HG03064 (cell line): ENCODE measurements at regions not wholly inside any gene's neighbourhood (a gene's known extent, or its start where the extent isn't known, plus 50 kb on each side); places are given as distances from the start of the nearest gene placed in this dataset.

Experiments
- ATAC-seq: cut with Tn5 transposase; IDR thresholded peaks from one replicate; pipeline ENCODE4 v1.9.1; 2021; ENCODE audit warnings: low read depth; ENCODE audit not compliant: unreplicated experiment

DNA sequence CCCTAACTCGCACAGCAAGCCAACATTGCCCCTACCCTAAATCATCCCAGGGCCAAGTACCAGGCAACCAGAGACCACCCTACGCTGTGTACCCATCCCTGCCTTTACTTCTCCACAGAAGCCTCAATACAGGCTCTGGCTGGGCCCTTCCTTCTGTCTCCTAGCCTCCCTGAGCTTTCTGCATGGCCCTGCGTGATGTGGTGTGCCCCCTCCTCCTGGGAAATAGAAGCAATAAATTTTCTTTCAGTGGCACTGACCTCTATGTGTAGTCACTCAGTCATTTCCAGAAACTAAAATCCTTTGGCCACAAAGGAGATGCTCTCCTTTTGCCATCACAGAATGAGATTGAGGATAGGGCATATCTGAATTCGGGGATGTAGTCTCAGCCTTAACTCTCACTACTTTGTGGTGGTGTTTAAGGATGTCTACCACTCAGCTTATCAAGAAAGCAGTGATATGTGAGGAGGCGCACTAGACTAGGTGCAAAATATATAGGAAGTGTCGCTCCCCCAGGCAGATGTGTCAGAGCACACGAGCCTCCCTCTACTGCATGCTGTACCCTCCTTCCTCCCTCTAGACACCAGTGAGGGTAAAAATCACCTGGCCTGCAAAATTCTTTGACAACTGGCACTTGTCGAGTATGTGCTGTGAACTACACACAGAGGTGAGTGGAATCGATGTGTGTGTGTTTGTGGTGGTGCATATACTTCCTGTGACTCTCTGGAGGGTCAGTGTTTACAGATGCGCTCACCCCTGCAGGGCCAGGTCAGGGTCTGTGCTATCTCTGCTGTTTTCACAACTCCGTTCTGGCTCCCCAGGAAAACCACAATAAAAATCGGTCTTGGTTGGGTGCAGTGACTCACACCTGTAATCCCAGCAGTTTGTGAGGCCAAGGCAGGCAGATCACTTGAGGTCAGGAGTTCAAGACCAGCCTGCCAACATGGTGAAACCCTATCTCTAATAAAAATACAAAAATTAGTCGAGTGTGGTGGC, 825.9 kb upstream of the IGFBP3 start:
- no peak for ATAC-seq

DNA sequence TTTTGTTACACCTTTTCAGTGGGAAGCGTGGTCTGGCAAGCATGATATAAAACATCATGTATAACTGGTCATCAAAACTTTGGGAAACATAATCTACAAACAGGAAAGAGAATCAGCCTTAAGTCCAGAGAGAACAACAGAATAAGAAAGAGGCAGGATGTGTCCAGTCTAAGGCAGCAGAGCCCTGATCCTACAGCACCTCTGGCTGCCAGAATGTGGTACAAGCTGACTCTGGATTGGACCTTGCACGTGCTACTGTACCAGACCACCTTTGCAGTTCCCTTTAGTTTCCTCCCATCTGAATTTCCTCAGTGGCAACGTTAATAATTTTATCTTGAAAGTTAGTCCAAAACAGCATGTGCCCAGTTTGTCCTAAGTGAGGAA, 824.6 kb upstream of the IGFBP3 start:
- no peak for ATAC-seq

DNA sequence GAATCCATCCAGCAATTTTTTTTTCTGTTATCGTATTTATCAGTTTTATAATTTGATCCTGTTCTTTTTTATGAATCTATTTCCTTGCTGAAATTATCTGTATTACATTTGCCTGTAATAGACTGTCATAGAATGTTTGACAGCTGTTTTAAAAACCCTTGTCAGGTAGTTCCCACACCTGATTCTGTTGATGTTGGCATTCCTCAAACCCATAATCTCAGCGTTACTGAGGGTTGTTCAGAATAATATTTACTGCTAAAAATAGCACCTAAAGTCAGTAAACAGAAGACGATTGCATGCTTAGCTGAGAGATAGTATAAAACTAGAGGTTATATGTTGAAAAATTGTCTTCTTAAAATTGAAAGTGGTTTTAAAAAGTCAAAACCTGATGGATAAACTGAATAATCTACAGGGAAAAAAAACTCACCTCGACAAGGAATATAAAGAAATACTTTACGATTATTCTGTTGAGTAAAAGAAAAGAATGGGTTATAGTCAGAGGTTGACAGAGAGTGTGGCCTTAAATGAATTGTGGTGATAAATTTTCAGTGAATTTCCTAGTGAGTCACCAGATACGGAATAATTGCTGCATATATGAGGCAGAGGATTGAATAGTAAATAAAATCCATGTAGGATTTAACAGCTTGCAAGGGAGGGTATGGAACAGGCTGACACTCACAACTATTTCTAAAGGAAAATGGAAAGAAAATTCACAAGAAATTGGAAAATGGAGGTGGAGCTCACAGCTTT, 824.1 kb upstream of the IGFBP3 start:
- ATAC-seq, result no peak

DNA sequence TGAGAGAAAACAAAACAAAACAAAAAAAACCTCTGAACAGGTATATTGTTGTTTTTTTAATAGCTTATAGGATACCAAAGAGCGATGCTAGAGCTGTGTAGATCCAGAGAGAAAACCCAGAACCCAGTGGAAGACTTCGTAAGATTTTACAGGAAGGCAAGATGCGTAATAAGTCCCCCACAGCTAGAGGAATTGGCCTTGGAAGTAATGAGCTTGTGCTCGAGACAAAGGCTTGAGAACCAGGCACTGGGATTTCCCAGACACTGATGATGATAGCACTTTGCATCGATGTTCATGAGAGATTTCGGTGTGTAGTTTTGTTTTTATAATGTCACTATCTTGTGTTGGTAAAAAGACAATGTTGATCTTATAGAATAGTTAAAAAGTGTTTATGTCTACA, 821.5 kb upstream of the IGFBP3 start:
- no peak for ATAC-seq

DNA sequence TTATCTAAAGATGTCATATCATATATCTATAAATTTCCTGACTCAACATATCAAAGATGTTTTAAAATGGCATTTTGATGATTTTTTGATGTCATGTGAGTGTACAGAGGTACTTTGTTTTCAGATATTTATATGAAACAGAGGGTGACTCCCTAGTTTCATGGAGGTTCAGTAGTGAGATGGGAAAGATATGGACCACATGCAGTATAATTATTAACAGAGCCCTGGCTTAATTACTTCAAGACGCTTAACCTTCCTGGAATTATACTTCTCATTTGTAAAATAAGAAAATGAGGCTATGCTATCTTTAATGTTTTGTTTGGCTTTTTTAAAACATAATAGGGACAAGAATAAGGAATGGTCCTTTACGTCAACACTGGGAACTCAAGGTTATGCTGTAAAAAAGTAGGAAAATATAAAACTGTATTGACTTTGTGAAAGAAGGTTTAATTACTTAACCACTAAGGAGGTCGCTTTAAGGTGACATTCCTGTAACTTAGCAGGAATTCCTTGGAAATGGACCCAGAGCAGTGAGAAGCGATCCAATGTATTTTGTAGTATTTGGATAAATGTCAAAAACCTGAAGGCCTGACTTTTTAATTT, 821.0 kb upstream of the IGFBP3 start:
- no peak for ATAC-seq

DNA sequence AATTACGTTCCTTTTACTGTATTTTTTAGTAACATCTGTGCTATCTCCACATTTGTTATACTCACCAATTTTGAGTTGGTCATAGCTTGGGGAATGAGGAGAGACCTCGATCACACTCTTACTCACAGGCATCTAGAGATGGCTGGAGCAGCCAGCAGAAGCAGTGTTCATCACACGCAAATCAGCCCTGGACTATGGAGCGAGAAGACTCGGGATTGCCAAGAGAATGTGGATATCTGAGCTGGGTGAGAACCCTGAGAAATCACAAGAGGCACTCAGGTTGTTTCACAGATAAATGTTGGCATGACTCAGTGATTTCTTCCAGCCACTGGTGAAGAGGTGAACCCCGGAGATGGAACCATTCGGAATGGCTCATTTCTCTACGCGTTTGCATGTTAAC, 820.1 kb upstream of the IGFBP3 start:
- no peak for ATAC-seq

DNA sequence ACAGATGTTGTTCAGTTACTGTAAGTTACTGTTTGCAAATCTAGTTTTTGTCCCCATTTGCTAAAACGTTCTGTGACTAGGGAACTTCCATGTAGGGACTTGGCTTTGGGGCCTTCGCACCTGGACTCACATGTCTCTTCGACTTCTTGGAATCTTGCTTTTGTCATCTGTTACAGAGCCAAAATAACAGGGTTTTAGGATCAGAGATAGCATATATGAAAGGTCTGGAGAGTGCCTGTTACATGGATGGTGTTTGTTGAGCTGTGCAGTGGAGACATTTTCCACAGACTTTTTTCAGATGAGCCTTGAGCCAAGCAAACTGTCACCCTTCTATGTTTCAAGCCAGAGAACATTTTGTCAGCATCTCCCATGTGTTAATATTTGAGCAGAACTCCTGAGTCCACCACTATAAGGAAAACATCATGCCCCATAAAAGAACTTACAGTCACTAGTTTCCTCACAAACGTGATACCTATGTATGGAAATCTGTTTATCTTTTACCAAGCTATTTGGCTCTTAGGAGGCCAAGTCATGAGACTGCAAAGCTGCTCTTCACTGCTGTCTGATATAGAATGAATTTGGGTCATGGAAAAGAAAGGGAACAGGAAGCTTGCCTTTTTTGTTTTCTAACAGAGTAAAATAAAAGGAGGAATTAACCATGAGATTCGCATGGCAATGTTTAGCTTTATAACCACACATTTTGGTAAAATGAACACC, 818.6 kb upstream of the IGFBP3 start:
- no peak for ATAC-seq

DNA sequence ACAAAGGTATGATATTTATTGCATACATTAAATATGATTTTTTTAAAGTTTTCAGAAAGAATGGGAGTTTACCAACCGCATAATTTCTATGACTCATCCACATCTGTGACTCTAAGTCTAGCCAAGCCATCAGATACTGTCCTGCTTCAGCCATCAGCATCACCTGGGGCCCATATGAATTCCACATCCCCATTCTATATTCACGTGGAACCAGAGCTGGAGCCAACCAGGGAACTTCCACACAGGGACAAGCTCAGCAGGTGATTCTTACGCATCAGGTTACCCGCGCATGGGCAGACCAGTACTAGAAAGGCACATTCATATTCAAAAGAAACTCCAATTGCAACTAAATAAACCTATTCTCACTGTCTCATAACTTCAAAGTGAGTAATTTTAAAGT, 817.7 kb upstream of the IGFBP3 start:
- no peak for ATAC-seq

DNA sequence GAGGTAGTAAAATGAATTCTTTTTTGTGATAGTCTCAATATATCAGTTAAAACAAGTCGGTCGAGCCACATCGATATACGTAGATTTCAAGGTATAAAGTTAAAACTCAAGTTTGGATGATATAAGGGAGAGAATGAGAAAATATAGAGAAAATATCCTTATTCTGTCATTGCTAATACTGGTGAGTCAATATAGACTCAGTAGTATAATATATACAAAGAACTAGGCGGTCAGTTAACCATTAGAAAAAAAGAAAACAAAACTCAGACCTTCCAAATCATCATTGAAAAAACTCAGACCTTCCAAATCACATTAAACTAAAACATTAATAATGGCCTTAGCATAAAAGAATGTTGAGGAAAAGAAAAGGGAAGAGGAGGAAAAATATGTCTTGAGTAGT, 817.1 kb upstream of the IGFBP3 start:
- ATAC-seq, result no peak

DNA sequence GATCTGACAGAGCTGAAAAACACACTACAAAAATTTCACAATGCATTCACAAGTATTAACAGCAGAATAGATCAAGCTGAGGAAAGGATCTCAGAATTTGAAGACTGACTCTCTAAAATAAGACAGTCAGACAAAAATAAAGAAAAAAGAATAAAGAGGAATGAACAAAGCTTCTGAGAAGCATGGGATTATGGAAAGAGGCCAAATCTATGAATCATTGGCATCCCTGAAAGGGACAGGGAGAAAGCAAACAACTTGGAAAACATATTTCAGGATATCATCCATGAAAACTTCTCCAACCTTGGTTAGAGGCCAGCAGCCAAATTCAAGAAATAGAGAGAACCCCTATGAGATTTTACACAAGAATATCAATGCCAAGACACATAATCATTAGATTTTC, 804.8 kb upstream of the IGFBP3 start:
- no peak for ATAC-seq

DNA sequence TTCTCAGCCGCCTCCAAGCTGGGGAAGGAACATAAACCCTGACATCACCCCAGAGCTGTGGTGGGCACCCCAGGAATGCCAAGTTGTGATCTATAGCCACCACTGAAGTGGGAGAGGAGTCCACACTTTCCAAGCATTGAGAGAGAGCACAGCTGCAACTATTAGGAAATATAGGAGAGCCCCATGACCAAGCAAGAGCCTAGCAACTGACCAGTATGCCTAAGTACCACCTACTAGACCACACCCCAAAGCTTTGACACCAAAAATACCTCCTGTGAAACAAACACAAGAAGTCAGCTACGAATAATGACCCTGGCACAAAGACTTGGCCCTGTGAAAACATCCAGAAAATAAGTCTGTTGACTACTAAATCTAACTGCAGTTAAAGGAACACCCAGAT, 804.1 kb upstream of the IGFBP3 start:
- ATAC-seq, result no peak

DNA sequence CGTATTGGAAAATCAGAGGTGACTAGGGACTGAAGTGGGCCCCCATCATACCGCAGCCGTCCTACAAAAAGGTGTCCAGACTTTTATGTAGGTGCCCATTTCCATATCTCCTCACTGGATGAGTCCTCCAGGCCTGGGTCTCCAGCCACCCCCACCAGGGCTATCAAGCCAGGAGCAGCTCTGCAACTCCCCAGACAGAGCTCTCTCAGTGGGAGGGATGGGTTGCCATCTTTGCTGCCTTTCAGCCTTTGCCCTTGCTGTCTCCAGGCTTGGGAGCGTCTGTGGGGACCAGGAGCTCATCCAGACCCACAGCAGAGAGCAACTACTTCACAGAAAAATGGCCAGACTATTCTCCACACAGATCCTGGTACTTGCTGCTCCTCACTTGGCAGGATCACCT, 802.7 kb upstream of the IGFBP3 start:
- no peak for ATAC-seq

DNA sequence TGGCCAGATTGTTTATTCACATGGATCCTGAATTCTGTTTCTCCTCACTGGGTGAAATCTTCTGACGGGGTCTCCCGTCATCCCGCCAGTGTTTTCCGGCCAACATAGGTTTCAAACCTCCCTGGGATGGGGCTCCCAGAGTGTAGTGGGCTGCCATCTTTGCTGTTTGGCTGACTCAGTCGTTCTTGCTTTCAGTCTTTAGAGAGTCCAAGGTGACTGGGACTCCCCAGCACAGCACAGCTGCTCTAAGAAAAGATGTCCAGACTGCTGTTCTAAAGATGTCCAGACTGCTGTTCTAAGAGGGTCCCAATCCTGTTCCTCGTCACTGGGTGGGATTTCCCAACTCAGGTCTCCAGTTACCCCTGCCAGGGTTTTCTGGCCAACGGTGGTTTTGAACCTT, 801.9 kb upstream of the IGFBP3 start:
- no peak for ATAC-seq

DNA sequence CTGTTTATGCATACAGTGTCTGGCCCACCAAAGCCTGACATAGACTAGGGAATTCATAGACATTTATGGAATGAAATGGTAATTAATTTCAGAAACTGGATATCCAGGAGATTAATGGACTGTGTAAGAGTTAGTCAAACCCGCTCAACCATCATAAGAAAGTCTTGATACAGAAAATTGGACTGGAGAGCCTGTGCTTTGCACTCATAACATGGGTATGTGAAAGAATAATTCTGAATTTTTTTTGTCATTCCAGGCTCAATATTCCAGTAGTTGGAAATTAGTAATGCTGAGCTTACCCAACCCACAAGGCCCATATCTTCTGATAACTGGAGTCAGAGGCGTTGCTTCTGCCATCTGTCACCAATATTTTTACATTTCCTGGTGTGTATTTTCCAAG, 799.7 kb upstream of the IGFBP3 start:
- ATAC-seq, result no peak

DNA sequence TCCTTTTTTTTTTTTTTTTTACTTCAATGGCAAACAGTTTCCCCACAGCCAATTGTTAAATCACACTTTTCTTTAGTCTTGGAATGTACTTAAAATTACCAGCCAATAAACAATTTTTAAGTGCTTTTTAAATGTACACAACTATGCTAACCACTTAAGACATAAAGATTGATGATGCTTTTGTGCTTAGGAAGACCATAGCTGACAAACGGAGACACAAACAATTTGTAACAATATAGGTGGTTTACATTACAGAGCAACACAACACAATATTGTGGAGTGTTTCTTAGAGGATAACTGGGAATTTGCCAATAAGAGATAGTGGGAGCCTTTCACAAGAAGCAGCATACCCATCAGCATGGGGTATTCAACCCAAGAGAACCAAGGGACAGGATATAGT, 798.5 kb upstream of the IGFBP3 start:
- ATAC-seq, result no peak

DNA sequence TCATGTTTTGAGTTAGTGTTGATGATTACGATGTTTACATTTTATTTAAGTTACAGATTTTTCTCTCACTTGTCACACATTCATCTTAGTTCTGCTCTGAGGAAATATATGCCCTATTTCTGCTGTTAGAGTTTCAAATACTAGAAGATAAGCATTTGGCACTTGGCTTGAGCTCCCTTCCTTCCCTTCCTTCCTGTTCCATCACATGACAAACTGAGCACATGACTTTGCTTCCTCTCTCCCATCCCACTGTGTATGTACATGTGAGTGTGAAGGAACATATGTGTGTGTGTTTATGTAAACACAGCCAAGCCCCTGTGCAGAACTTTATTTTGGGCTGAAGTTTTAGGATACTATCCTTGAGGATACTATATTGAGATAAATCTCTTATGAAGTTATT, 795.9 kb upstream of the IGFBP3 start:
- no peak for ATAC-seq

DNA sequence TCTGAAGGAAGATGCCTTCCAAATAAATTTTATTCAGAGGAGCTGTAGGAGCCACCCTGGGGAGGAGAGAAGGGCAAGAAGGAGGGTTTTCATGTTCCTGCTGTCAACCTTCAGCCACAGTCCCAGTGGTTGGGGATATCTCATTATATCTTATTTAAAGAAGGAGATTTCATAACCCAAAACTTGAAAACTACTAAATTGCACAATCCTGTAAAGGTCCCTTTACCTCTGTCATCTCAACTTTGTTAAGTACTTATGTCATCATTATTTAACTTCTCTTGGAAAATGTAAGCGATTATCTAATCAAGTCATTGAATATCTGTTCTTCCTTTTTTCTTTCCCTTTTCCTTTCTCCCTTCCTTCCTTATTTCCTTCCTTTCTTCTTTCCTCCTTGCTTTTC, 794.5 kb upstream of the IGFBP3 start:
- no peak for ATAC-seq

DNA sequence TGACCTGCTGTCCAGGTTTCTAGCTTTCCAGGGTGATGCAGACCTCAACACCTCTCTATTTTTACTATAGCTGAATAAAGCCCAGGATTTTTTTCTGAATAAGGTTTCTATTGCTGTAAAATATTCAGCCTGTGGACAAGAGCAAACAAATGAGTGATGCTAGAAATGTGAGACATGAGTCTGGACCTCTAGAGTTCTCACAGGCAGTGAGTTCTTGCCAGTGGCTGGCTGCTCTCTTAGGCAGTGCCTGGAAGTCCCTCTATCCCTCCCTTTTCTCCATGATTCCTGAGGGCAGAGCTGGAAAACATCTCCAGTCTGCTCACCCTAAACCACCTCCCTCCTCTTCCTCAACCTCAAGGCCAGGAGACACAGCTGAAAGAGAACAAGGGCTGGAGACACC, 793.8 kb upstream of the IGFBP3 start:
- ATAC-seq, result no peak

DNA sequence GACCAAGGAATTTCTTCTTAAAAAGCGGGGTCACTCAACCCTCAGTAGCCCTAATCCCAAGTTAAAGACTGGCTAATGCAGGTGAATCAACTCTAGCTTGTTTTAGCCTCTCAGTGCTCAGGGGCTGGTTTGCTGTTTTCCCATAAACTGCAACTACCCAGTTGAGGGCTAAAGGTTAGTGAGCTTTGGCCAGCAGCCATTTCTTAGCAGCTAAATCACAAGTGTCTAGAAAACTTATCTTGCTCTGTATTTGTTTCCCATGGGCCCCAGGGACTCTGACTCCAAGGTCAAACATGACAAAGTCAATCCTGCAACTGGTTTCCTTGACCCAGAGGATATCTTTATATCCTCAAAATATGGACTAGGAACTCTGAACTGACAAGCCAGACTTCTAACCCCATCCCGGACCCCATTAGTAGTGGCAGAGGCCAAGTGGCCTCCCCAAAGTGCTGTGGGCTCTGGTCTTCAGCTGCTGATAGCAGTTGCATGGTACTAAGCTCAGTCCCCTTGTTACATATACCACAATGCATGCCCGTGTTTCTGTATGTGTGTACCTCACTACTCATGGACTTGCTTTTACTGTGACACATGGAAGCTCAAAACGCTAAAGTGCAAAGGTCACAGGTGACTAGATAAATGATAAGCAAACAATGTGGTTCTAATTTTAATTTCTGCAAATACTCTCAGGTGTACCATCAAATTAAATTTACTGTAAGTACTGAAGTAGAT, 793.0 kb upstream of the IGFBP3 start:
- ATAC-seq, result no peak

DNA sequence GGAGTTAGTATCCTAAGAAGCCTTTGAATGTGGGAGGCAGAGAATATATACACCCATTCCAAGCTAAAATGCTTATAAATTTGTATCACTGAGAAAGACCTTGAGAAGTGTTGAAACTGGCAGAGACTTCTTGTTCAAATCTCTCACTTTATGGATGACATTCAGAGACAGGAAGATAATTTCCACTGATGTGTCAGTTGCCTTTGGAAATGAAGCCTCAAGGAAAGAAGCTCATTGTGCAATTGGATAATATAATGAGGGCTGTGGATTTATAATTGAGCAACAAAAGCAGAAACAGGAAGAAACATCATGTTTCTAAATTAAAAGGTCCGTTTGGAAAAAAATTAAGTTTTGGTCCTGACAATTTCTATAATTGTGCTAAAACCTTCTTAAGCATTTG, 789.9 kb upstream of the IGFBP3 start:
- no peak for ATAC-seq
